NCI-H2196 treated with DMSO at 0.1 percent for 48 hours (cell line): ENCODE measurements at regions not wholly inside any gene's neighbourhood (a gene's known extent, or its start where the extent isn't known, plus 50 kb on each side); places are given as distances from the start of the nearest gene placed in this dataset.

ENCODE experiments used
- DNase-seq: peaks from one replicate; lab custom pipeline; 2025; ENCODE audit not compliant: unreplicated experiment; lab: John Stamatoyannopoulos, UW

- DNase-seq = no peak
These were observed 171.5 kb upstream of the IER5L start for GRCh38 chr9:129349665-129349947.

GRCh38 chr9:129348890-129349664, 171.0 kb upstream of the IER5L start:
- DNase-seq = no peak

GRCh38 chr9:129347316-129348120, 169.5 kb upstream of the IER5L start:
- no peak for DNase-seq

- DNase-seq = no peak
These were observed 168.0 kb upstream of the IER5L start for GRCh38 chr9:129346046-129346445.

GRCh38 chr9:129344641-129345495, 166.8 kb upstream of the IER5L start:
- no peak for DNase-seq

- DNase-seq = no peak
These were observed 165.6 kb upstream of the IER5L start for GRCh38 chr9:129343424-129344375.

- no peak for DNase-seq
These were observed 164.7 kb upstream of the IER5L start for GRCh38 chr9:129342591-129343423.

- no peak for DNase-seq
These were observed 163.9 kb upstream of the IER5L start for GRCh38 chr9:129341987-129342348.

- no peak for DNase-seq
These were observed 163.3 kb upstream of the IER5L start for GRCh38 chr9:129341171-129341986.

GRCh38 chr9:129340427-129341170, 162.5 kb upstream of the IER5L start:
- no peak for DNase-seq

GRCh38 chr9:129339539-129340157, 161.6 kb upstream of the IER5L start:
- DNase-seq = no peak

GRCh38 chr9:129338724-129339430, 160.8 kb upstream of the IER5L start:
- DNase-seq = no peak

- DNase-seq = no peak
These were observed 159.5 kb upstream of the IER5L start for GRCh38 chr9:129337336-129338140.

GRCh38 chr9:129336601-129337331, 158.7 kb upstream of the IER5L start:
- DNase-seq = no peak

GRCh38 chr9:129336130-129336528, 158.1 kb upstream of the IER5L start:
- no peak for DNase-seq
